ENCODE measurements at regions not wholly inside any gene's neighbourhood (a gene's known extent, or its start where the extent isn't known, plus 50 kb on each side); places are given as distances from the start of the nearest gene placed in this dataset.

DNA sequence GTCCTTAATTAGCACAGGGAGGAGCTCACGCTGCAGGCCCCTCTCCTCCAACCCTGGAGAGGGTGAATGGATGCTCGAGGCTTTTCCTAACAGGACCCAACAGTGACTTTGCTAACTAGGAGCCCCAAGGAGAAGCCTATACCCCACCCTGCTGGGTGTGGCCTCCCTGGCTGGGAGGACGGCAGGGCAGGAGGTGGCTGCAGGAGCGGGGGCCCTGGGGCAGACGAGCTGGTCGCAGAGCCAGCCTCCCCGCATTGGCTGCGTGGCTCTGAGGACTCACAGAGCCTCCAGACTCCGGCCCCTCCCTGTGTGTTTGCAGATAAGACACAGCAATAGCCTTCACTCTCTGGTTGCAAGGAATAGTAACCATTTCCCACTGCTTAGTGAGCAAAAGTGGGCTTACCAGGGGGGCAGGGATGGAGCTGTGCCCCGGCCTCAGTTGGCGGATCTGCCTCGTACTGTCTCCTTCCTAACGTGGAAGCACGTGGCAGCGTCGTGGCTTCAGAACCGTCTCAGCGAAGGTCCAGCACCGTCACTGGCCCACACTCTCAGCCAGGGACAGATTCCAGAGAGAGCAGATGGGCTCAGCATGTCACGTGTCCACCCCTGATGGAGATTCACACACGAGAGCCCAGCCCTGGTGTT, 1087.5 kb downstream of the BRD1 start:
- TF ChIP-seq, protein P1, sequence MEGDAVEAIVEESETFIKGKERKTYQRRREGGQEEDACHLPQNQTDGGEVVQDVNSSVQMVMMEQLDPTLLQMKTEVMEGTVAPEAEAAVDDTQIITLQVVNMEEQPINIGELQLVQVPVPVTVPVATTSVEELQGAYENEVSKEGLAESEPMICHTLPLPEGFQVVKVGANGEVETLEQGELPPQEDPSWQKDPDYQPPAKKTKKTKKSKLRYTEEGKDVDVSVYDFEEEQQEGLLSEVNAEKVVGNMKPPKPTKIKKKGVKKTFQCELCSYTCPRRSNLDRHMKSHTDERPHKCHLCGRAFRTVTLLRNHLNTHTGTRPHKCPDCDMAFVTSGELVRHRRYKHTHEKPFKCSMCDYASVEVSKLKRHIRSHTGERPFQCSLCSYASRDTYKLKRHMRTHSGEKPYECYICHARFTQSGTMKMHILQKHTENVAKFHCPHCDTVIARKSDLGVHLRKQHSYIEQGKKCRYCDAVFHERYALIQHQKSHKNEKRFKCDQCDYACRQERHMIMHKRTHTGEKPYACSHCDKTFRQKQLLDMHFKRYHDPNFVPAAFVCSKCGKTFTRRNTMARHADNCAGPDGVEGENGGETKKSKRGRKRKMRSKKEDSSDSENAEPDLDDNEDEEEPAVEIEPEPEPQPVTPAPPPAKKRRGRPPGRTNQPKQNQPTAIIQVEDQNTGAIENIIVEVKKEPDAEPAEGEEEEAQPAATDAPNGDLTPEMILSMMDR (IDR thresholded peaks at IDR 0.05) = no peak
- TF ChIP-seq SIN3A (IDR thresholded peaks at IDR 0.05; ENCODE audit: borderline replicate concordance, insufficient read depth, low read depth, low read length) (no peak), POLR2AphosphoS5 (IDR thresholded peaks at IDR 0.05; ENCODE audit: low read depth, low read length) (no peak), TCF7L2 (IDR thresholded peaks at IDR 0.05; ENCODE audit: low read depth, low read length) (no peak)
- TF ChIP-seq, protein P2, sequence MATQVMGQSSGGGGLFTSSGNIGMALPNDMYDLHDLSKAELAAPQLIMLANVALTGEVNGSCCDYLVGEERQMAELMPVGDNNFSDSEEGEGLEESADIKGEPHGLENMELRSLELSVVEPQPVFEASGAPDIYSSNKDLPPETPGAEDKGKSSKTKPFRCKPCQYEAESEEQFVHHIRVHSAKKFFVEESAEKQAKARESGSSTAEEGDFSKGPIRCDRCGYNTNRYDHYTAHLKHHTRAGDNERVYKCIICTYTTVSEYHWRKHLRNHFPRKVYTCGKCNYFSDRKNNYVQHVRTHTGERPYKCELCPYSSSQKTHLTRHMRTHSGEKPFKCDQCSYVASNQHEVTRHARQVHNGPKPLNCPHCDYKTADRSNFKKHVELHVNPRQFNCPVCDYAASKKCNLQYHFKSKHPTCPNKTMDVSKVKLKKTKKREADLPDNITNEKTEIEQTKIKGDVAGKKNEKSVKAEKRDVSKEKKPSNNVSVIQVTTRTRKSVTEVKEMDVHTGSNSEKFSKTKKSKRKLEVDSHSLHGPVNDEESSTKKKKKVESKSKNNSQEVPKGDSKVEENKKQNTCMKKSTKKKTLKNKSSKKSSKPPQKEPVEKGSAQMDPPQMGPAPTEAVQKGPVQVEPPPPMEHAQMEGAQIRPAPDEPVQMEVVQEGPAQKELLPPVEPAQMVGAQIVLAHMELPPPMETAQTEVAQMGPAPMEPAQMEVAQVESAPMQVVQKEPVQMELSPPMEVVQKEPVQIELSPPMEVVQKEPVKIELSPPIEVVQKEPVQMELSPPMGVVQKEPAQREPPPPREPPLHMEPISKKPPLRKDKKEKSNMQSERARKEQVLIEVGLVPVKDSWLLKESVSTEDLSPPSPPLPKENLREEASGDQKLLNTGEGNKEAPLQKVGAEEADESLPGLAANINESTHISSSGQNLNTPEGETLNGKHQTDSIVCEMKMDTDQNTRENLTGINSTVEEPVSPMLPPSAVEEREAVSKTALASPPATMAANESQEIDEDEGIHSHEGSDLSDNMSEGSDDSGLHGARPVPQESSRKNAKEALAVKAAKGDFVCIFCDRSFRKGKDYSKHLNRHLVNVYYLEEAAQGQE (IDR thresholded peaks at IDR 0.05; ENCODE audit: insufficient read depth in 1 of 2, low read depth in 2 of 2, low read length in 1 of 2) = no peak
- Histone ChIP-seq H3K27me3 (ENCODE audit: control insufficient read depth, insufficient read depth, low read length) (no peaks in the 10 kb centered on the region; the same call in 1 of the 2 replicates), H3K36me3 (ENCODE audit: control insufficient read depth, insufficient read depth, low read length) (no peaks in the 10 kb centered on the region)

DNA sequence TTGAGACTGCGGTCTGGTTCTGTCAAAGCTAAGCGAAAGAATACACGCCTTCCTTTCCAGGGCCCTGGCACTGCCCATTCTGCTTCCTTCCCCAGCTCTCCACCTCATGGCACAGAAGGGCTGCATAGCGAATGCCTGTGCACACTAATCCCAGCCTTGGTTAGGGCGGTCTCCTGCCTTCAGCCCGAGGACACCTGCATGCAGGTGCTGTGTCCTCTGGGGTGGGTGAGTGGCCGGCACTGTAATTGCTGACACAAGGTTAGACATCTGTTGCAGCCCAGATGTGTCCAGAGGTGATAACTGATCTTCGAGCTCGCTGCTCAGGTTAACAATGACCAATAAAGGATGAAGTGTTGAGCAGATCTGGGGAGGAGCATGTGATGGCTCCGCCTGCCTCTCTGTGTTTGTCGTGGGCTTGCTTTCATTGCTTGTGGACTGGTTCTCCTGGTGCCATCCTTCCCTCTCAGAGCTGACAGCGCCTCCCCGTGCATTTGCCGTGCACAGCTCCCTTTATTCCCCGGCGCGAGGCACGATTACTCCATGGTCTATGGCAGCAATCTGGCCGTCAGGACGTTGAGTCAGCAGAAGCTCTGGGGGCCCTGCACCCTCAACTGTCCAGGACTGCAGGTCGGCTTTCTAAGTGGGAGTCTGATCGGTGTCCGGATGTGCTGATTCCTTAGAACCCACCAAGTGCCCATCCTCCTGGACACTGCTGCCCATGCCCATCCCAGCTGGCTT, 1088.2 kb downstream of the BRD1 start:
- H3K27ac ChIP-seq (ENCODE audit: low read length) = no peak overlapping the region
- no peaks in the 10 kb centered on the region for H3K9me3 ChIP-seq (ENCODE audit: control insufficient read depth, insufficient read depth, low read depth, low read length)
- in situ Hi-C loops (cut with HindIII; ENCODE audit: low pct_unique_long_range_greater_than_20kb, low sequenced_read_pairs) (no loop called here), intact Hi-C loops (cut with micrococcal nuclease; ENCODE audit: unreplicated experiment) (no loop called here)
- POLR2A ChIA-PET = interaction anchor here (0.6 kb wide), 1 partner anchor 8 kb away, joined by 12 read pairs; no protein-coding TSS in a partner anchor
- no peaks in the 10 kb centered on the region for H3K36me3 ChIP-seq (ENCODE audit: control insufficient read depth, insufficient read depth, low read length)
- CTCF ChIA-PET = no interaction called here
- DNase-seq (ENCODE audit: low read depth, low spot score) = no peak
- no peak for TF ChIP-seq SIN3A (IDR thresholded peaks at IDR 0.05; ENCODE audit: borderline replicate concordance, insufficient read depth, low read depth, low read length)
- TF ChIP-seq, protein P1 (IDR thresholded peaks at IDR 0.05) = no peak
- TF ChIP-seq, protein P2 (IDR thresholded peaks at IDR 0.05; ENCODE audit: insufficient read depth in 1 of 2, low read depth in 2 of 2, low read length in 1 of 2) = no peak
- TF ChIP-seq TCF7L2 (IDR thresholded peaks at IDR 0.05; ENCODE audit: low read depth, low read length) = no peak
- TF ChIP-seq POLR2AphosphoS5 (IDR thresholded peaks at IDR 0.05; ENCODE audit: low read depth, low read length) = no peak
- H3K4me3 ChIP-seq (ENCODE audit: low read depth in 2 of 2, low read length in 2 of 2) = no peak overlapping the region
- no peaks in the 10 kb centered on the region for H3K4me1 ChIP-seq (ENCODE audit: control insufficient read depth, insufficient read depth, low read length)
- BruUV-seq (replicated peaks) = no TSS peak
- no peak for ATAC-seq
- no peaks in the 10 kb centered on the region; the same call in 1 of the 2 replicates for H3K27me3 ChIP-seq (ENCODE audit: control insufficient read depth, insufficient read depth, low read length)

More for the DNA sequence above, 1087.5 kb downstream of the BRD1 start:
- in situ Hi-C loops (cut with HindIII; ENCODE audit: low pct_unique_long_range_greater_than_20kb, low sequenced_read_pairs) (no loop called here), intact Hi-C loops (cut with micrococcal nuclease; ENCODE audit: unreplicated experiment) (no loop called here)
- ChIA-PET POLR2A (no interaction called here), CTCF (no interaction called here)
- Histone ChIP-seq H3K4me1 (ENCODE audit: control insufficient read depth, insufficient read depth, low read length) (no peaks in the 10 kb centered on the region), H3K27ac (ENCODE audit: low read length) (no peak overlapping the region), H3K4me3 (ENCODE audit: low read depth in 2 of 2, low read length in 2 of 2) (no peak overlapping the region), H3K9me3 (ENCODE audit: control insufficient read depth, insufficient read depth, low read depth, low read length) (no peaks in the 10 kb centered on the region)
- BruUV-seq (replicated peaks) = no TSS peak
- ATAC-seq (no peak), DNase-seq (ENCODE audit: low read depth, low spot score) (no peak)

All from Panc1 (cell line).